Gastrocnemius medialis (tissue), 4 donors: ENCODE measurements at regions not wholly inside any gene's neighbourhood (a gene's known extent, or its start where the extent isn't known, plus 50 kb on each side); places are given as distances from the start of the nearest gene placed in this dataset.

Experiments
- POLR2A ChIP-seq, 2 donors: fragments of 450-650 bp; IDR thresholded peaks; one replicate each; pipeline ENCODE4 v1.6.1; 2017; ENCODE audit warnings: antibody characterized with exemption in 2 of 2, mild to moderate bottlenecking in 2 of 2, moderate library complexity in 2 of 2
- TF ChIP-seq, protein P1 (sequence below), 5 experiments: fragments of 450-650 bp in 3 of 5; fragments of 200-600 bp in 2 of 5; sonication (generic) in 2 of 5; IDR thresholded peaks in 4 of 5; conservative IDR thresholded peaks in 1 of 5; 1 replicate in 4 of 5; 2 replicates in 1 of 5; pipeline ENCODE4 v1.5.1; 2016 to 2019; ENCODE audit warnings: antibody characterized with exemption in 5 of 5, mild to moderate bottlenecking in 3 of 5, moderate library complexity in 3 of 5

DNA sequence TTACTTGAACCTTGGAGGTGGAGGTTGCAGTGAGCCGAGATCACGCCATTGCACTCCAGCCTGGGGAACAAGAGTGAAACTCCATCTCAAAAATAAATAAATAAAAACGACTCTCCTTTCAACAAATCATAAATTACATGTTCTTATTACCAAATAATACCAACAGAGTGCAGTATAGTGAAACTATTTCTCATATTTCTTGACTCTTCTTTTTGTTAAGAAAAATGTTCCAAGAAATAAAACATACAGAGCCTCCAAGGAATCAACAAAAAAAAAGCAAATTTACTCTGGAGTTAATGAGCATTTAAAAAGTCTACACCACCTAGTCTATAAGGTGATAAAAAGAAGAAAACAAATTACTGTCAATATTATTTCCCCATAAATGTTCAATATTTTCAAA, 188.8 kb downstream of the KLF12 start:
- TF ChIP-seq, protein P1, sequence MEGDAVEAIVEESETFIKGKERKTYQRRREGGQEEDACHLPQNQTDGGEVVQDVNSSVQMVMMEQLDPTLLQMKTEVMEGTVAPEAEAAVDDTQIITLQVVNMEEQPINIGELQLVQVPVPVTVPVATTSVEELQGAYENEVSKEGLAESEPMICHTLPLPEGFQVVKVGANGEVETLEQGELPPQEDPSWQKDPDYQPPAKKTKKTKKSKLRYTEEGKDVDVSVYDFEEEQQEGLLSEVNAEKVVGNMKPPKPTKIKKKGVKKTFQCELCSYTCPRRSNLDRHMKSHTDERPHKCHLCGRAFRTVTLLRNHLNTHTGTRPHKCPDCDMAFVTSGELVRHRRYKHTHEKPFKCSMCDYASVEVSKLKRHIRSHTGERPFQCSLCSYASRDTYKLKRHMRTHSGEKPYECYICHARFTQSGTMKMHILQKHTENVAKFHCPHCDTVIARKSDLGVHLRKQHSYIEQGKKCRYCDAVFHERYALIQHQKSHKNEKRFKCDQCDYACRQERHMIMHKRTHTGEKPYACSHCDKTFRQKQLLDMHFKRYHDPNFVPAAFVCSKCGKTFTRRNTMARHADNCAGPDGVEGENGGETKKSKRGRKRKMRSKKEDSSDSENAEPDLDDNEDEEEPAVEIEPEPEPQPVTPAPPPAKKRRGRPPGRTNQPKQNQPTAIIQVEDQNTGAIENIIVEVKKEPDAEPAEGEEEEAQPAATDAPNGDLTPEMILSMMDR (IDR thresholded peaks at IDR 0.05 in 4 of 5, conservative IDR thresholded peaks at IDR 0.05 in 1 of 5) = no peak
- TF ChIP-seq POLR2A (IDR thresholded peaks at IDR 0.05) = no peak
